ENCODE measurements at regions not wholly inside any gene's neighbourhood (a gene's known extent, or its start where the extent isn't known, plus 50 kb on each side); places are given as distances from the start of the nearest gene placed in this dataset.

GRCh38 chr17:6325741-6326140, 109.2 kb downstream of the AIPL1 start:
- no peak for DNase-seq (ENCODE audit: low spot score)

GRCh38 chr17:6325051-6325450, 109.9 kb downstream of the AIPL1 start:
- DNase-seq (ENCODE audit: low spot score), result no peak

DNA sequence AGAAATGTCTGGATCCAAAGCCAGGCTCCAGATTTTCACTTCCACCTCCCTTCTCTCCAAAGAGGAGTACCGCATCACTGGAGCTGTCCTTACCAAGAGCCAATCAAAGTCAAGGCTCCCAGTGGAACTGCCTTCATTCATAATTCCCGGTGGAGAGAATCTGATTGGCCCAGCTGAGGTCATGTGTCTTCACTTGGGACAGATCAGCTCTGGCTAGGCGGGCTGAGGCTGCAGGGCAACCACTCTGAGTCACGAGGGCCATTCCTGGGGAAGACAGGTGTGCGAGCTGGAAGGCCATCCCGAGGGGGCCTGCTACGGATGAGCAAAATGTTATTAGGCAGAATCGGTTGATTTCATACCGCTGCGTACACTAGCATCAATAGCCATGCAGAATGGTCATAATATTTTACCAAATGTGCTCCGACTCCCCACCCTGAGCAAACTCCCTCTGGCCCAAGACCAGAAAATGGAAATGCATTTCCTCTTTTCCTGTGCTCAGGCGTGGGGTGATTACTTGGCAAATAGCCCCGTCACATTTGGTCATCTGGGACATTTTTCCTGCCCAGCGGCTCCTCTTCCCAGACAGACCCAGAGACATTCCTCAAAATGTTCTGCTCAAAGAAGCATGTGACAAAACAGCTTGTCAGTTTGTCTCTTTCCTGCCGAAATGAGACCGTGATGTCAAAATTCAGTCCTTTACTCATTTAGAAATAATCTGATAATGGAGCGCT, 111.1 kb downstream of the AIPL1 start:
- no peak for DNase-seq (ENCODE audit: low spot score)

GRCh38 chr17:6322316-6322715, 112.6 kb downstream of the AIPL1 start:
- no peak for DNase-seq (ENCODE audit: low spot score)

- no peak for DNase-seq (ENCODE audit: low spot score)
Measured at GRCh38 chr17:6314311-6314710, 120.6 kb downstream of the AIPL1 start.

GRCh38 chr17:6313835-6314234, 121.1 kb downstream of the AIPL1 start:
- DNase-seq (ENCODE audit: low spot score), result no peak

DNA sequence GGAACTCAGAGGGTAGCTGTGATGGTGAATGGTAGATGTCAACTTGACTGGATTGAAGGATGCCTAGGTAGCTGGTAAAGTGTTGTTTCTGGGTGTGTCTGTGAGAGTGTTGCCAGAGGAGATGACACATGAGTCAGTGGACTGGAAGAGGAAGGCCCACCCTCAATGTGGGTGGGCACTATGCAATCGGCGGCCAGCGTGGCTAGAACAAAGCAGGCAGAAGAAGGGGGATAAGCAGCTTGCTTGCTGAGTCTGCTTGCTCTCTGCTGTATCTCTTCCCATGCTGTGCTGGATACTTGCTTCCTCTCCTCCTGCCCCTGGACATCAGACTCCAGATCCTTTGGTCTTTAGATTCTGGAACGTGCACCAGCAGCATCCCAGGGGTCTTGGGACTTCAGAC, 128.1 kb downstream of the AIPL1 start:
- DNase-seq (ENCODE audit: low spot score), result peak; percentile 53

DNA sequence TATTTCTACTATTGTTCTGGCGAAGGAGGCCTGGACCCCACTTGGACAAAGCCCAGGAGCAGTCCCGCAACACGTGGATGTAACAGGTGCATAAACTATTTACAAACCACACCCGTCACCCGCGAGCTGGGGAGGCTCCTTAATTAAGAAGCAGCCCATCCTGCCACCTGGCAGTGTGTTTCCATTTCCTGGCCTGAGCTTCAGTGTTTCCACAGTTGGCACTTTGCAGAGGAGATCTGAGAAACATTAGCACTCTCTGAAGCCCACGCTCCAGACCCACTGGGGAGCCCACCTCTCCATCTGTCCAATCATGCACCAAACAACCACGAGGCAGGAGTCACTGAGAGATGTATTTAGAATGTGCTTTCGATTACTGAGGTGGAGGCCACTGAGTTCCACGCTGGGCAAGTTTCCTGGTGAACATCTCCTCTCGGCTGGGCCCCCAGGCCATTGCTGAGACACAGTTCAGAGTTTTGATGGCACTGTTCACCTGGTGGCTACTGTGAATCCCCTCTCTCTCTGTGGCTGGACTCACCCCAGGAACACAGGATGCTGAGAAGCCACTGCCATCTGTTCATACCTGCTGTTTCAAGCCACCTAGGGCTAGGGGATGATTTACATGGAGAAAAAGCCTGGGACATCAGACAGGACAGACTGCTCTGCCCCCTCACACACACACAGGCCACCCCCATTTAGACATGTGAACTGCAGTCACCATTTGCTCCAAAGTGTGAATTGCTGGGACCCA, 129.1 kb downstream of the AIPL1 start:
- DNase-seq (ENCODE audit: low spot score), result peak; percentile 53

GRCh38 chr17:6304894-6305612, 129.9 kb downstream of the AIPL1 start:
- no peak for DNase-seq (ENCODE audit: low spot score)

DNA sequence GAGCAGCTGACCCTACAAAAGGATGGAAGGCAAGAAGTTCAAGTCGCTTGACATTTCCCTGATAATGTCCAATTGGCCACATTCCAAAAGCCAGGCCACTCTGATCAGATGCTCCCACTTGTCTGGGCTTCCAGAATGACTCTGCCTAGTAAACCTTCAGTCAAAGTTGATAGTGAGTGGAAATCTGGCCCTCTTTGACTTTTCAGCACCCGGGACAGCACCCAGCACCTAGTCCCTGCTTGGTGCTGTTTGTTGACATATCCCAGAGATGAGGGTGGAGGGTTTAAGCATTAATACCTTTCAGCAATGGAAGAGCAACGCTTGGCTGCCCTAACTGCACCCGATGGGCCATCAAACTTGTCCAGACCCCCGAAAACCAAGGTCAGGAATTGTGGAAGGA, 131.3 kb downstream of the AIPL1 start:
- DNase-seq (ENCODE audit: low spot score), result no peak

- no peak for DNase-seq (ENCODE audit: low spot score)
Measured at GRCh38 chr17:6299275-6299674, 135.6 kb downstream of the AIPL1 start.

DNA sequence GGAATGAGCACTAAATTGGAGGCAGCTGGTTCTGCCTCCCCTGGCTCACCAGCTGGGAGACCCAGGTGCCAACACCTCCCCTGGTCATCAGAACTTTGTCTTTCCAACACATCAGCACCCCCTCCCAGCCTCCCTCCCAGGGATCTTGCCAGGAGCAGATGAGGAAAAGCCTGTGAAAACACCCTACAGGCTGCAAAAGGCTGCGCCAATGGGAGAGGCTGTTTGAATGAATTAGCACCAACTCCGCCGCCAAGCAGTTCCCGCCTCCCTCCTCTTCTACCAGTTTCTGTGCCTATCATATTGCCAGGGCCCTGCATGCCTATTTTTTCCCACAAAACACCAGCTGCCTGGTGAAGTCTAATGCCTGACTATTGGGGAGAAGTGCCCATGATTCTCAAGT, 137.0 kb downstream of the AIPL1 start:
- peak; percentile 67 for DNase-seq (ENCODE audit: low spot score)

GRCh38 chr17:6297119-6297518, 137.8 kb downstream of the AIPL1 start:
- DNase-seq (ENCODE audit: low spot score), result no peak

GRCh38 chr17:6290488-6291196, 144.3 kb downstream of the AIPL1 start:
- DNase-seq (ENCODE audit: low spot score), result no peak

DNA sequence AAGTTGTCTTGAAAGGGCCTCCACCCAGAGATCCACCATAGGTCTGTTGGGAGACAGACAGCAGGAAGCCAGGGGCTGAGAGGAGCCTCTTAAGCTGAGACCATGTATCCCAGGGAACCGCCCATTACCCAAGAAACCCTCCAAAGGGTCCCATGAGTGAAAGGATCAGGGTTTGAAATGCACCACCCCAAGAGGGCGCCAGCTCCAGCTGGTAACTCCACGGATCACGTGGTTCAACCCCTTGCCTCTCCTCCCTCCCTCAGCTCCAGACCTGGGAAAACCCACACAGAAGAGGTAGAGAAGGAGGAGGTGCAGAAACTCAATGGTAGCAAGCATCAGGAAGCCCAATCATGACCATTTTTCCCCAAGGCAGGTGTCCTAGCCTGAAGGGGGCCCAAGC, 148.7 kb downstream of the AIPL1 start:
- no peak for DNase-seq (ENCODE audit: low spot score)

DNA sequence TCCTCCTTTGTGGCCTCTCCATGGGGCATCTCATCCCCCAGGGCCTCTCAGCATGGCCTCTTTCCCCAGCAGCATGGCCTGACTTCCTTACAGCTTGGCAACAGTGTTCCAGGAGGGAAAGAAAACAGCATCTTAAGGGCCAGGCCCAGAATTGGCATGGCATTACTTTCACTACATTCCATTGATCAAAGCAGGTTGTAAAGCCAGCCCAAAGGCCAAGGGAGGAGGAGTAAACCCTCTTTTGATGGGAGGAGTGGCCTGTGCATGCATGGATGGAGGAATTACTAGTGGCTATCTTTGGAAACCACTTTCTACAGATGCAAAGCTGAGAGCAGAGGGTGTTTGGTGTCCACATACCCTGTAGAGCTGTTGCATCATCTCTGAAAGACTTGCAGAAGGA, 149.4 kb downstream of the AIPL1 start:
- DNase-seq (ENCODE audit: low spot score), result no peak

GRCh38 chr17:6279659-6280058, 155.3 kb downstream of the AIPL1 start:
- peak; percentile 59 for DNase-seq (ENCODE audit: low spot score)

DNA sequence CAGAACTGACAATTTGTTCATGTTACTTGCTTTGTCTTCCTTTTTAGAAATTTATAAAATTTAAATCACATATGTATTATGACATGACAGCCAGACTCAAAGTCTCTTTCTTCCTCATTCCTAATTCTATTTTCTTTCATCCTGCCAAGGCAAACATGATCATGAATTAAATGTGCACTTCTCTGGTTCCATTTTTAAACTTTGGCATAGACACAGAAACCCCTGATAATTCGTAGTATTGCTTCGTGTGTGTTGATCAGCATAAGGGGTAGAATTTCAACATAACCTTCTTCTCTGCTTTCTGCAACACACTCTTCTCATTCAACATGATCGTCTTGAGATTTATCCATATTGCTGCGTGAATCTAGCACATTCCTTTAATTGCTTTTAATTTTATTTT, 156.5 kb downstream of the AIPL1 start:
- no peak for DNase-seq (ENCODE audit: low spot score)

- DNase-seq (ENCODE audit: low spot score), result peak; percentile 4
Measured at GRCh38 chr17:6276711-6277110, 158.2 kb downstream of the AIPL1 start.

DNA sequence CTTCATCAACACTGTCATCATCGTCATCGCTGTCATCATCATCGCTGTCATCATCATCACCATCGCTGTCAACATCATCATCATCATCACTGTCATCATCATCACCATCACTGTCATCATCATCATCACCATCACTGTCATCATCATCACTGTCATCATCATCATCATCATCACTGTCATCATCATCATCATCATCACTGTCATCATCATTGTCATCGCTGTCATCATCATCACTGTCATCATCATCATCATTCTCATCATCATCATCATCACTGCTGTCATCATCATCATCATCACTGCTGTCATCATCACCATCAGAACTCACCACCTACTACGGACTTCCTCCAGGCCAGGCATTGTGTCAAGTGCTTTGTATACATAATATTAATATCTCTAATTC, 160.6 kb downstream of the AIPL1 start:
- DNase-seq (ENCODE audit: low spot score), result no peak

DNA sequence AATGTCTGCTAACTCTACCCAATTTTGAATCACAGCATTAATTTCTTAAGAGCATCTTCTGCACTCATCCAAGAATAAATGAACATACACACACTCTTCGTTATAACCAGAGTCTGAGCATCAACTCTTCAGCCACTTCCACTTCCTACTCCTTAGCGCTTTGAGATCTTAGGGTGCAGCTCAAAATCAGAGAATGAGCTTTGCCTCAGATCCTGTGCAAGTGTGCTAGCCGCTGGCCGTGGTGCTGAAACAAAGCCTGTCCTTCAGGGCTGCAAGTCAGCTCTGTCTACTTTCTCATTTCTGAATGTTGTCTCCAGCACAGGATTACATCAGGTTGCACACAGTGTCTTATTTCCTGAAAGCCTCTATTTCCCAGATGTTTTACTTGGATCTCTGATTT, 165.4 kb downstream of the AIPL1 start:
- no peak for DNase-seq (ENCODE audit: low spot score)

DNA sequence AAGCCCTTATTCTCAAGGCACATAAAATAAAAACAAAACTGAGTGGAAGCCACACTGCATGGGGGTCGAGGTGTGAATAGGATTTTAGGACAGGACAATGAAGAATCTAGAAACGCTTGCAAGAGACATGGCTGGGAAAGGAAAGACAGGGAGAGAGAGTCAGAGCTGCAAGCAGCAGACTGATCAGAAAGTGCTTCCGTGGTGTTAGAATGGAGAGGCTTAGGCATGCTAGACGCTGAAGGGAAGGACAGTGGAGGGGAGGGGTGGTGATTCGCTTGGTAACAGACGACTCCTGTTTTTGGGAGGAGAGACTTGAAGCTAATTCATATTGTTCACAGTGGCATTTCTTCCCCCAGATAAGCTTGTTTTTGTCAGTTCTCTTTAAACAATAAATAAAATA, 173.5 kb downstream of the AIPL1 start:
- DNase-seq (ENCODE audit: low spot score), result no peak

All from mesenteric fat pad (tissue), 1 donor.